Thymus (tissue), 11 donors: ENCODE measurements at regions not wholly inside any gene's neighbourhood (a gene's known extent, or its start where the extent isn't known, plus 50 kb on each side); places are given as distances from the start of the nearest gene placed in this dataset.
A peak's percentile ranks its signal among the peaks of the same experiment; 100 is the strongest.

ENCODE experiments used
- DNase-seq, 9 donors: peaks; one replicate each; pipeline ENCODE4 v3.0.0-alpha.2; 2013; ENCODE audit warnings: low spot score in 9 of 9, low read depth in 6 of 9, missing footprints in 1 of 9
- H3K27ac ChIP-seq, 2 donors: one replicate each; pipeline ENCODE4 v1.5.1; 2013; ENCODE audit warnings: control low read depth in 1 of 2, low read depth in 1 of 2, low read length in 1 of 2, mild to moderate bottlenecking in 1 of 2, moderate library complexity in 1 of 2
- H3K27me3 ChIP-seq, 2 donors: one replicate each; pipeline ENCODE4 v1.5.1; 2013; ENCODE audit warnings: low read length in 1 of 2; ENCODE audit not compliant: control insufficient read depth in 2 of 2, insufficient read depth in 1 of 2
- H3K36me3 ChIP-seq, 2 donors: one replicate each; pipeline ENCODE4 v1.5.1; 2013; ENCODE audit warnings: low read length in 1 of 2, mild to moderate bottlenecking in 1 of 2, moderate library complexity in 1 of 2; ENCODE audit not compliant: control insufficient read depth in 2 of 2, insufficient read depth in 2 of 2
- H3K4me1 ChIP-seq, 2 donors: one replicate each; pipeline ENCODE4 v1.5.1; 2013; ENCODE audit warnings: low read length in 2 of 2; ENCODE audit not compliant: control insufficient read depth in 2 of 2, insufficient read depth in 2 of 2
- H3K4me3 ChIP-seq, 2 donors: one replicate each; pipeline ENCODE4 v1.5.1; 2013; ENCODE audit warnings: low read length in 2 of 2, control low read depth in 1 of 2, mild to moderate bottlenecking in 1 of 2
- H3K9me3 ChIP-seq, 2 donors: one replicate each; pipeline ENCODE4 v1.5.1; 2013; ENCODE audit warnings: low read length in 1 of 2, mild to moderate bottlenecking in 1 of 2; ENCODE audit not compliant: control insufficient read depth in 2 of 2, insufficient read depth in 1 of 2
- WGBS: extraction: QIAGEN DNeasy Blood & Tissue Kit; methylation state at CpG from one replicate; pipeline ENCODE4 v1.1.7; 2013; 5-methylcytosine and 5-hydroxymethylcytosine counted together
- donor health status: healthy.

DNA sequence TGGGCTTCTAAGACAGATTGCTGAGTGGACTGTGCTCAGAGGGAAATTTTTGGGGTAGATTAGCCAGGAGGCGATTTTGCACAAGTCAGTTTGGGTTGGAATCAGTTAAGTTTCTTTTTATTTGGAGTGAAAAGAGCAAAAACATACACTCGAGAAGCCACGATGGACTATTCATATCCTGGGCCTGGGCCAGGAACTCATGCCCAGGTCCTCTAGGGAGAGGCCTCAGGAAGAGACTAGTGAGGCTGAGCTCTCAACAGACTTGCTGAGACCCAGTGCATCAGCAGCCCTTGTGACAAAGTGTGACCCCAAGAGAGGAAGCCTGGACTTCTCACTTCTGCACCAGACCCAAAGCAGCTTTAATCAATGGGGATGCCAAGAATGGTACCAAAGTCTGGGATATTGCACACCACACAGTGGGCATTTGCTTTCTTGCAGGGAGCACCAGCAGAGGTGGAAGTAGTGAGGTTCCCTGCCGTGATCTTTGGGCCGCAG lies 61.6 kb upstream of the MAFB start:
- Histone ChIP-seq H3K9me3 (no peaks in the 10 kb centered on the region), H3K36me3 (no peaks in the 10 kb centered on the region), H3K4me3 (no peak overlapping the region), H3K27ac (no peak overlapping the region), H3K27me3 (no peaks in the 10 kb centered on the region), H3K4me1 (no peaks in the 10 kb centered on the region)
- 90% methylated on average over 5 of the region's 5 CpGs for WGBS
- no peak for DNase-seq

DNA sequence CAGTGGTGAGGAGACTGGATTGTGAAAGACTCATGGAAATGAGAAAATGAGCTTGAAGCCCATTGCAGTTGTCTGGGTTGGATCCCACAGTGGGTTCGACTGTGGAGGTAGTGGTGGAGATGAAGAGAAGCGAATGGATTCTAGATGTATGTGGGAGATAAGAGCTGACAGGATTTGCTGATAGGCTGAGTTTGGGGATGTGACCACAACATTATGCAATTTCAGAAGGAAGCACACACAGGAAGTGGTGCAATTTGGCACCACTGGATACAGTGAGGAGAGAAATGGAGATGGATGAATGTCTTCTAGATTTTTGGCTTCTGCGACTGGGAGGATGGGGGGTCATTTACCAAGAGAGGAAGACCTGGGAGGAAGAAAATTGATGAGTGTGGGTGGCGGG lies 64.4 kb upstream of the MAFB start:
- Histone ChIP-seq H3K4me3 (no peak overlapping the region), H3K27me3 (no peaks in the 10 kb centered on the region), H3K9me3 (no peaks in the 10 kb centered on the region), H3K27ac (no peak overlapping the region), H3K4me1 (peaks cover 0 to 8% of the 10 kb centered on the region in 2 donors), H3K36me3 (no peaks in the 10 kb centered on the region)
- no peak for DNase-seq
- 65% methylated on average over 4 of the region's 4 CpGs for WGBS

DNA sequence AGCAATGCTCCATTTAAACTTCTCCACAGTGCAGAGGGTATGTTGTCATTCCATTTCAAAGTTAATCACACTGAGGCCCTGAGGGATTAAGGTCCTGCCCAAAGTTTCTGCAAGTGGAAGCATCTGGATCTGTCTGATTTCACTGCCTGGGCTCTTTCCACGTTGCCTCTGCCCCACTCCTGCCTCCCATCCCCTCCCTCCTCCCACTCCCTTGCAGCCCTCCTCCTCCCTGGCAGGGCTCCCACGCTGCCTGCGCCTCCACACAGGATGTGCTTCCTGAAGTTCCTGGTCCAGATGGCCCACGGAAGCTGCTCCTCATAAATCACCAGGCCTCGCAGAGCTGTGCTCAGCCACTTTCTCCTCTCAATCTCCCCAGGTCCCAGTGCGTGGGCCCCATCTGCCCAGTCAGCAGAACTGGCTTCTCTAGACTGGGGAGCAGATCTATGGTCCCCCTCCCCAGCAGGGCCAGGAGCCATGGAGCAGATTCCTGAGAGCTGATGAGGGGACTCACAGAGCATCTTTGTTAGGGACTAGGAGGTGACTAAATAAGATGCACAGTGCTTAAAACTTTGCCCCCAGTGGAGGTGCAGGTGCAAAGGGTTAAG lies 65.4 kb upstream of the MAFB start:
- no peaks in the 10 kb centered on the region for H3K27me3 ChIP-seq
- no peak overlapping the region for H3K4me3 ChIP-seq
- H3K27ac ChIP-seq = no peak overlapping the region
- no peak for DNase-seq
- no peaks in the 10 kb centered on the region for H3K9me3 ChIP-seq
- H3K36me3 ChIP-seq = no peaks in the 10 kb centered on the region
- peaks cover 0 to 8% of the 10 kb centered on the region in 2 donors for H3K4me1 ChIP-seq
- 64% methylated on average over 6 of the region's 6 CpGs for WGBS

DNA sequence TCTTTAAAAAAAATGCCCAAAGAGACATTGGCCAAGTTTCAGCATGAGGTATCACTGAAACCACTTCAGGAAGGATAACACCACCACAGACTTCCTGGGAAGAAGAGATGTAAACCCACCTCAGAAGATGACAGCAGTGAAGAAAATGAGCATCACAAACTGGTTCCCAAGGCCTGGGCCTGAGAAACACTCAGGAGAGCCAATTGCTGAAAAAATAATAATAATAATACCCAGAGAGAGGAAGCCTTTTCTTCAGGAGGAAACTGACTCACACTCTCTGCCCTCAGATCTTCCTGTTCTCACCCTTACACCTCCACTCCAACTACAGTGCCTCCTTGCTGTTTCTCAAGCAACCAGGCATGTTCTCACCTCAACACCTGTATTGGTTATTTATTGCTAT lies 68.1 kb upstream of the MAFB start:
- Histone ChIP-seq H3K27ac (no peak overlapping the region), H3K9me3 (no peaks in the 10 kb centered on the region), H3K36me3 (no peaks in the 10 kb centered on the region)

DNA sequence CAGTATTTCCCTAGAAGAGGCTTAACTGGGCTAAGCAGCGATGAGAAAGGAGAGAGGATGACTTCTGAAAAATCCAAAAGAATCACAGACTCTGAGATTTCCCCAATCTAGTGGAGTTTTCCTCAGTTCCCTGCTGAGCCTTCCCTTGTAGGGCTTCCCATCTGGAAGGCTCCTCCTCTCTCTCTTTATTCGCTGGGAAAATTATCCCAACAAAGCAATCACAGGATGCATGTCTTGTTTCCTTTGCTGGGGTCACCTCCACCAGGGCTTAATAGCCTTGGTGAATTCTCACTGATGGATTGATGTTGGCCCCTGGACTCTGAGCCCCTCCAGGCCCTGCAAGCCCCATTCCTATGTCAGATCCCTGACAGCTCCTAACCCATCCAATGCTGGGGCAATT lies 69.8 kb upstream of the MAFB start:
- H3K27ac ChIP-seq = no peak overlapping the region
- no peaks in the 10 kb centered on the region for H3K36me3 ChIP-seq
- H3K4me3 ChIP-seq = no peak overlapping the region
- peaks cover 0 to 8% of the 10 kb centered on the region in 2 donors for H3K4me1 ChIP-seq
- WGBS = 93% methylated on average over 2 of the region's 2 CpGs
- no peaks in the 10 kb centered on the region for H3K9me3 ChIP-seq
- DNase-seq = no peak
- H3K27me3 ChIP-seq = no peaks in the 10 kb centered on the region

More for the DNA sequence above, 68.1 kb upstream of the MAFB start:
- peak in 2 of 9 donors; percentile 13 to 28 for DNase-seq
- no peaks in the 10 kb centered on the region for H3K27me3 ChIP-seq
- peaks cover 0 to 8% of the 10 kb centered on the region in 2 donors for H3K4me1 ChIP-seq
- H3K4me3 ChIP-seq = no peak overlapping the region

DNA sequence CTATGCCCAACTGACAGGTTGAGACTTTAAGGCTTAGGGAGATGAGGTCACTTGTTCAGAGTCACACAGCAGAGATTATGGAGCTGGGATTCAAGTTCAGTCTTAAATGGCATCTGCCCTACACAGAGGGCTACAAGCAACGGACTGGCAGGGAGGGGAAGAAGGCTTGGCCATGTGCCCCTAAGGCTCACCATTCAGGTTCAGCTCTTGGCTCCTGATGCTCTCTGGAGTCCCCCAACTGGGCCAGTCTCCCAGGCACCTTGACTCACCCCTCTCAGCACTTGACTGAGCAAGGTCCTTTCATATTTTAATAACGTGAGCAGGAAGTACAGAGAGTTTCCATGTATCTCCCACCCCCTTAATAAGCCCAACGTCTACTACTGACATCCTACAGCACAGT lies 71.4 kb upstream of the MAFB start:
- Histone ChIP-seq H3K4me3 (no peak overlapping the region), H3K27ac (no peak overlapping the region), H3K27me3 (no peaks in the 10 kb centered on the region), H3K4me1 (peaks cover 0 to 8% of the 10 kb centered on the region in 2 donors), H3K9me3 (no peaks in the 10 kb centered on the region), H3K36me3 (no peaks in the 10 kb centered on the region)
- WGBS = 60% methylated on average over 3 of the region's 3 CpGs
- no peak for DNase-seq

DNA sequence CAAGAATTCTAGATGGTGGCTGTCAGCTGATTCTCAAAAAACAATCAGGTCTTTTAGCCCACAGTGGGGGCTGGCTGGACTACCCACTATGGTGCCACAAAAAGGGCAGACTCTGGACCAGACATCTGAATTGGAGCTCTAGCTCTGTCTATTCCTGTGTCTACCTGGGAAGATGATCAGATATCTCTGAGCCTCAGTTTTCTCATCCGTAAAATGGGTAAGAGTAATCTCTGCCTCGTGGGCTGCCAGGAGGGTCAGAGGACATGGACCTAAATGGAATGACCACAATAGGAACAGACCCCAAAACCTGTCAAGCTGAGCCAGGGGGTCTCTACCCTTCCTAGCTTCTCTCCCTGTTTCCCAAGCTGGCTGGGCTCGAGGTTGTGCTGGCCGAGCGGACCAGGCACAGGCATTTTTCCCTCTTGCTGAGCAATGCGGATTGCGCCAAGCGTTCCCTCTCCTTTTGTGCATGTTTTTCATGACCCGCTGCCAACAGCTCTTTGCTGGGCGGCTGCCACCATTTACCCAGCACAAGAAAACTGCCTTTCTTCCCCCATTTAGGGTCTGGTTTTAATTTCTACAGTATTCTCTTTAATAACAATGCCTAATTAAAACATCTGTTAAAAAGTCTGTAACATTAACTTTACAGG lies 74.7 kb upstream of the MAFB start:
- peaks cover 0 to 3% of the 10 kb centered on the region in 2 donors for H3K4me1 ChIP-seq
- H3K9me3 ChIP-seq = no peaks in the 10 kb centered on the region
- H3K36me3 ChIP-seq = no peaks in the 10 kb centered on the region
- no peak overlapping the region for H3K27ac ChIP-seq
- no peak overlapping the region for H3K4me3 ChIP-seq
- no peaks in the 10 kb centered on the region for H3K27me3 ChIP-seq
- no peak for DNase-seq
- 97% methylated on average over 10 of the region's 10 CpGs for WGBS

DNA sequence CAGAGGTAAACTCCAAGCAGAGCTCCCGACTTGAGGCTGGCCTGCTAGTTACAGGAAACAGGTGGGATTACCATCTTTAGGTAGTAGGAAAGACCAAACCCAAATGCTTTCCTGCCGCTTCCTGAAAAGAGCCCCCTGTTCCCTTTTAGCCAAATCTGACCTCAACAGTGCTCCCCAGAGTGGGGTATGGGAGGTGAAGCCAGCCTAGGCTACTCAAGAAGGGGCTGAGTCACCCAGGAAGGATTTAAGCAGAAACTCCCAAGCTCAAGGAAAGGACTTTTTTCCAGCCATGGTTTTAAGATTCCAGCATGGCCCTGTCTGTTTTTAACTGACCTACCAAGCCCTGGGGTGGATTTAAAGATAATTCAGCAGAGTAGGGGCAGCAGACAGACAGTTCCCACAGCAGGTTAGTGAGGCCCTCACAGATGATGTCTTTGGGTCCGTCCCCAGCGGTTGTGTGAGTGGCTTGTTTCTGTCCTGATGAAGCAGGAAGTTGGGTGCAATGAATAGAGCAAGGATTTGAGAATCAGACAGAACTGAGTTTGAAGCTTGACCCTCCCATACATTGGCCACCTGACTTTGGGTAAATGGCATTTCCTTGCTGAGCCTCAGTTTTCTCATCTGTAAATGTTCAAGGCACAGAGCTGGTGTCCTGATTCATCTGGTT lies 76.9 kb upstream of the MAFB start:
- DNase-seq = no peak
- WGBS = 45% methylated on average over 4 of the region's 4 CpGs
- no peak overlapping the region for H3K4me3 ChIP-seq
- peaks cover 0 to 3% of the 10 kb centered on the region in 2 donors for H3K4me1 ChIP-seq
- no peaks in the 10 kb centered on the region for H3K36me3 ChIP-seq
- H3K9me3 ChIP-seq = no peaks in the 10 kb centered on the region
- H3K27me3 ChIP-seq = no peaks in the 10 kb centered on the region
- H3K27ac ChIP-seq = no peak overlapping the region

DNA sequence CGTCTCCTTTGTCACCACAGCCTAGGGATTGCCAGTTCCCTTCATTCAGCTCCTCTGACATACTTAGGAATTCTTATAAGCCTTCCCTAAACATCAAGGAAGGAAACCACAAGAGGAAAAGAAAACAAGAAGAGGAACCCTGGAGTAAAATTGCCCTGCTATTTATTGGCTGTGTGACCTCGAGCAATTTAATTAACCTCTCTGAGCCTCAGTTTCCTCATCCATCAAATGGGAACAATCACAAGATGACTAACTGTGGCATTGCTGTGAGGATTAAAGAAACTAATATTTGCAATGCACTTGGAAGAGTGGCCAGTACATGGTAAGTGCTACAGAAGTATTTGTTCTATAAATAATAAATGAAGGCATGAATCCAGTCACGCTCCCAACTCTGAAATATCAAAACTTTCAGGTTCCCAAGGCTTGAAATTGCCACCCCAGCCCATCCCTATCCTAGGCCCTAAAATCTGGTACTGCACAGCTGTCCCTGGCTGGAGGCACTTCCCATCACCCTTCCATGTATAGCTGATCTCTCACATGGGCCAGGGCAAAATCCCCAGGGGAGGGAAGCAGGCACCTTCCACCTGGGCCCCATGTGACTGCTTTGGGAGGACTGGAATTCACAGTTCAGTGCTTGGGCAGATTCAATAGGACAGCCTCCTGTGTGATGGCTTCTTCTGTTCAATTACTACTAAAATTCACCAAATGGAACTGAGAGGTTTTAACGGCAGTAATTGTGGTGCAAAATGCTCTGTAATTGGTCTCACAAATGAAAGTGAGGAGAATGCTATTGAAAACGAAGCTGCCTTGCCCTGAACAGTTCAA lies 78.0 kb upstream of the MAFB start:
- no peaks in the 10 kb centered on the region for H3K9me3 ChIP-seq

More for the DNA sequence above, 78.0 kb upstream of the MAFB start:
- peaks cover 0 to 3% of the 10 kb centered on the region in 2 donors for H3K4me1 ChIP-seq
- no peak overlapping the region for H3K4me3 ChIP-seq
- 88% methylated on average over 5 of the region's 5 CpGs for WGBS
- DNase-seq = no peak
- H3K27ac ChIP-seq = no peak overlapping the region
- no peaks in the 10 kb centered on the region for H3K36me3 ChIP-seq
- H3K27me3 ChIP-seq = no peaks in the 10 kb centered on the region
